HepG2 (cell line): ENCODE measurements at regions not wholly inside any gene's neighbourhood (a gene's known extent, or its start where the extent isn't known, plus 50 kb on each side); places are given as distances from the start of the nearest gene placed in this dataset.
A peak's percentile ranks its signal among the peaks of the same experiment; 100 is the strongest.

Source experiments
- ATRX ChIP-seq: sonication (generic); formaldehyde crosslinking; IDR thresholded peaks from 2 replicates; pipeline ENCODE4 v1.4.0; 2020; ENCODE audit warnings: missing genetic modification reagents, borderline replicate concordance
- CCAR2 ChIP-seq: fragments of 200-400 bp; formaldehyde crosslinking; optimal IDR thresholded peaks from 2 replicates; pipeline ENCODE3; 2018; ENCODE audit warnings: low read depth, mild to moderate bottlenecking, low read length, moderate library complexity
- MTF2 ChIP-seq: sonication (generic); formaldehyde crosslinking; IDR thresholded peaks from 2 replicates; pipeline ENCODE4 v1.5.0; 2020; ENCODE audit warnings: missing genetic modification reagents, borderline replicate concordance
- POGK ChIP-seq: sonication (generic); formaldehyde crosslinking; conservative IDR thresholded peaks from 2 replicates; pipeline ENCODE4 v1.8.0; 2022; ENCODE audit warnings: mild to moderate bottlenecking, moderate library complexity, missing genetic modification reagents
- REPIN1 ChIP-seq: sonication (generic); formaldehyde crosslinking; IDR thresholded peaks from 2 replicates; pipeline ENCODE4 v1.8.0; 2022; ENCODE audit warnings: missing genetic modification reagents, low read depth, mild to moderate bottlenecking, borderline replicate concordance
- SATB2 ChIP-seq: sonication (generic); formaldehyde crosslinking; IDR thresholded peaks from 2 replicates; pipeline ENCODE4 v1.5.0; 2020; ENCODE audit warnings: missing genetic modification reagents
- SRSF1 ChIP-seq: fragments of 200-400 bp; formaldehyde crosslinking; optimal IDR thresholded peaks from 2 replicates; pipeline ENCODE3; 2017; ENCODE audit warnings: mild to moderate bottlenecking, low read depth, low read length, moderate library complexity
- TAF1 ChIP-seq: sonication (generic); formaldehyde crosslinking; IDR thresholded peaks from 2 replicates; pipeline ENCODE4 v1.4.0; 2020; ENCODE audit warnings: missing genetic modification reagents
- TBX2 ChIP-seq: sonication (generic); formaldehyde crosslinking; IDR thresholded peaks from 2 replicates; pipeline ENCODE4 v1.5.0; 2020; ENCODE audit warnings: missing genetic modification reagents, mild to moderate bottlenecking, borderline replicate concordance
- TRIM22 ChIP-seq: fragments of 450-650 bp; IDR thresholded peaks from 2 replicates; pipeline ENCODE4 v1.6.1; 2017
- TRIM24 ChIP-seq: sonication (generic); formaldehyde crosslinking; IDR thresholded peaks from 2 replicates; pipeline ENCODE4 v1.8.0; 2022; ENCODE audit warnings: mild to moderate bottlenecking, missing genetic modification reagents
- YY1 ChIP-seq: IDR thresholded peaks from 2 replicates; pipeline ENCODE4 v1.6.1; 2011; ENCODE audit warnings: low read length, low read depth, moderate library complexity, mild to moderate bottlenecking; ENCODE audit not compliant: insufficient read depth, insufficient replicate concordance
- ZBTB38 ChIP-seq: sonication (generic); formaldehyde crosslinking; IDR thresholded peaks from 2 replicates; pipeline ENCODE4 v1.5.1; 2020; ENCODE audit warnings: mild to moderate bottlenecking, missing genetic modification reagents
- ZFYVE20 ChIP-seq: sonication (generic); formaldehyde crosslinking; IDR thresholded peaks from 2 replicates; pipeline ENCODE4 v1.8.0; 2023; ENCODE audit warnings: low read depth, mild to moderate bottlenecking, moderate library complexity, missing genetic modification reagents, borderline replicate concordance
- ZNF124 ChIP-seq: sonication (generic); formaldehyde crosslinking; IDR thresholded peaks from 2 replicates; pipeline ENCODE4 v1.4.0; 2020; ENCODE audit warnings: missing genetic modification reagents
- ZNF552 ChIP-seq: sonication (generic); formaldehyde crosslinking; IDR thresholded peaks from 2 replicates; pipeline ENCODE4 v1.9.0; 2022; ENCODE audit warnings: missing genetic modification reagents, mild to moderate bottlenecking, borderline replicate concordance
- ZNF792 ChIP-seq: IDR thresholded peaks from 2 replicates; pipeline ENCODE4 v1.6.1; 2016
- TF ChIP-seq, protein P1 (sequence below): sonication (generic); formaldehyde crosslinking; IDR thresholded peaks from 2 replicates; pipeline ENCODE4; 2020; ENCODE audit warnings: missing genetic modification reagents, mild to moderate bottlenecking, borderline replicate concordance
- TF ChIP-seq, protein P2 (sequence below): sonication (generic); formaldehyde crosslinking; IDR thresholded peaks from 2 replicates; pipeline ENCODE4 v1.4.0; 2020; ENCODE audit warnings: missing genetic modification reagents, borderline replicate concordance
- TF ChIP-seq, protein P3 (sequence below): sonication (generic); formaldehyde crosslinking; IDR thresholded peaks from 2 replicates; pipeline ENCODE4 v1.5.1; 2020; ENCODE audit warnings: missing genetic modification reagents, mild to moderate bottlenecking, borderline replicate concordance

- no peak for TF ChIP-seq SRSF1
- no peak for TF ChIP-seq ATRX (CRISPR knock-in tag)
- no peak for TF ChIP-seq TAF1 (CRISPR knock-in tag)
- no peak for TF ChIP-seq YY1
- peak; percentile 20; the same call in 1 of the 2 replicates for TF ChIP-seq TBX2 (CRISPR knock-in tag)
- TF ChIP-seq, protein P1, sequence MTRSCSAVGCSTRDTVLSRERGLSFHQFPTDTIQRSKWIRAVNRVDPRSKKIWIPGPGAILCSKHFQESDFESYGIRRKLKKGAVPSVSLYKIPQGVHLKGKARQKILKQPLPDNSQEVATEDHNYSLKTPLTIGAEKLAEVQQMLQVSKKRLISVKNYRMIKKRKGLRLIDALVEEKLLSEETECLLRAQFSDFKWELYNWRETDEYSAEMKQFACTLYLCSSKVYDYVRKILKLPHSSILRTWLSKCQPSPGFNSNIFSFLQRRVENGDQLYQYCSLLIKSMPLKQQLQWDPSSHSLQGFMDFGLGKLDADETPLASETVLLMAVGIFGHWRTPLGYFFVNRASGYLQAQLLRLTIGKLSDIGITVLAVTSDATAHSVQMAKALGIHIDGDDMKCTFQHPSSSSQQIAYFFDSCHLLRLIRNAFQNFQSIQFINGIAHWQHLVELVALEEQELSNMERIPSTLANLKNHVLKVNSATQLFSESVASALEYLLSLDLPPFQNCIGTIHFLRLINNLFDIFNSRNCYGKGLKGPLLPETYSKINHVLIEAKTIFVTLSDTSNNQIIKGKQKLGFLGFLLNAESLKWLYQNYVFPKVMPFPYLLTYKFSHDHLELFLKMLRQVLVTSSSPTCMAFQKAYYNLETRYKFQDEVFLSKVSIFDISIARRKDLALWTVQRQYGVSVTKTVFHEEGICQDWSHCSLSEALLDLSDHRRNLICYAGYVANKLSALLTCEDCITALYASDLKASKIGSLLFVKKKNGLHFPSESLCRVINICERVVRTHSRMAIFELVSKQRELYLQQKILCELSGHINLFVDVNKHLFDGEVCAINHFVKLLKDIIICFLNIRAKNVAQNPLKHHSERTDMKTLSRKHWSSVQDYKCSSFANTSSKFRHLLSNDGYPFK, result no peak
- TF ChIP-seq MTF2, result no peak
- no peak for TF ChIP-seq TRIM24 (CRISPR knock-in tag)
- no peak for TF ChIP-seq POGK (CRISPR knock-in tag)
- no peak for TF ChIP-seq ZFYVE20 (CRISPR knock-in tag)
- no peak for TF ChIP-seq TRIM22
- no peak for TF ChIP-seq CCAR2
- TF ChIP-seq, protein P2, sequence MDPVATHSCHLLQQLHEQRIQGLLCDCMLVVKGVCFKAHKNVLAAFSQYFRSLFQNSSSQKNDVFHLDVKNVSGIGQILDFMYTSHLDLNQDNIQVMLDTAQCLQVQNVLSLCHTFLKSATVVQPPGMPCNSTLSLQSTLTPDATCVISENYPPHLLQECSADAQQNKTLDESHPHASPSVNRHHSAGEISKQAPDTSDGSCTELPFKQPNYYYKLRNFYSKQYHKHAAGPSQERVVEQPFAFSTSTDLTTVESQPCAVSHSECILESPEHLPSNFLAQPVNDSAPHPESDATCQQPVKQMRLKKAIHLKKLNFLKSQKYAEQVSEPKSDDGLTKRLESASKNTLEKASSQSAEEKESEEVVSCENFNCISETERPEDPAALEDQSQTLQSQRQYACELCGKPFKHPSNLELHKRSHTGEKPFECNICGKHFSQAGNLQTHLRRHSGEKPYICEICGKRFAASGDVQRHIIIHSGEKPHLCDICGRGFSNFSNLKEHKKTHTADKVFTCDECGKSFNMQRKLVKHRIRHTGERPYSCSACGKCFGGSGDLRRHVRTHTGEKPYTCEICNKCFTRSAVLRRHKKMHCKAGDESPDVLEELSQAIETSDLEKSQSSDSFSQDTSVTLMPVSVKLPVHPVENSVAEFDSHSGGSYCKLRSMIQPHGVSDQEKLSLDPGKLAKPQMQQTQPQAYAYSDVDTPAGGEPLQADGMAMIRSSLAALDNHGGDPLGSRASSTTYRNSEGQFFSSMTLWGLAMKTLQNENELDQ, result no peak; the same call in 1 of the 2 replicates
- TF ChIP-seq ZNF552 (CRISPR knock-in tag), result no peak
- TF ChIP-seq ZNF792 (CRISPR knock-in tag), result peak; percentile 48
- no peak for TF ChIP-seq SATB2 (CRISPR knock-in tag)
- TF ChIP-seq ZBTB38 (CRISPR knock-in tag), result peak; percentile 74; the same call in 1 of the 2 replicates
- no peak for TF ChIP-seq ZNF124 (CRISPR knock-in tag)
- no peak for TF ChIP-seq REPIN1 (CRISPR knock-in tag)
- TF ChIP-seq, protein P3, sequence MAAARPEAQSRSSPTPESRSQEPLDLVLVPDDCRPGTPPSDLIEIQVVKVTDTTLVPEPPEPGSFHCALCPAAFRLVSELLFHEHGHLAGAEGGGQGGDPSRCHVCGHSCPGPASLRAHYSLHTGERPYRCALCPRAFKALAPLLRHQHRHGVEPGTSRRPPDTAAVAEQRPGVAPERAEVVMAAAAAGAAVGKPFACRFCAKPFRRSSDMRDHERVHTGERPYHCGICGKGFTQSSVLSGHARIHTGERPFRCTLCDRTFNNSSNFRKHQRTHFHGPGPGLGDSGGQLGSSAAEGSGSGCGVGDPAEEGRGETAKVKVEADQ (CRISPR knock-in tag), result no peak
Observed at GRCh38 chr20:52060794-52061714, 130.5 kb downstream of the ZFP64 start (continued).
